GM12892 (cell line): ENCODE measurements at regions not wholly inside any gene's neighbourhood (a gene's known extent, or its start where the extent isn't known, plus 50 kb on each side); places are given as distances from the start of the nearest gene placed in this dataset.

Experiments
- POLR2A ChIP-seq: IDR thresholded peaks from 2 replicates; pipeline ENCODE4 v1.6.1; 2011; ENCODE audit warnings: low read depth, low read length, control low read depth
- POLR2AphosphoS5 ChIP-seq: IDR thresholded peaks from 2 replicates; pipeline ENCODE4 v1.6.1; 2011; ENCODE audit warnings: low read depth, low read length, control low read depth
- TAF1 ChIP-seq: IDR thresholded peaks from 2 replicates; pipeline ENCODE4 v1.6.1; 2011; ENCODE audit warnings: low read depth, mild to moderate bottlenecking, control low read depth, low read length, borderline replicate concordance

GRCh38 chr2:161488131-161488699 is 72.1 kb downstream of the TBR1 start:
- TF ChIP-seq POLR2AphosphoS5 = no peak
- no peak for TF ChIP-seq POLR2A
- TF ChIP-seq TAF1 = no peak
